ENCODE measurements at regions not wholly inside any gene's neighbourhood (a gene's known extent, or its start where the extent isn't known, plus 50 kb on each side); places are given as distances from the start of the nearest gene placed in this dataset.

DNA sequence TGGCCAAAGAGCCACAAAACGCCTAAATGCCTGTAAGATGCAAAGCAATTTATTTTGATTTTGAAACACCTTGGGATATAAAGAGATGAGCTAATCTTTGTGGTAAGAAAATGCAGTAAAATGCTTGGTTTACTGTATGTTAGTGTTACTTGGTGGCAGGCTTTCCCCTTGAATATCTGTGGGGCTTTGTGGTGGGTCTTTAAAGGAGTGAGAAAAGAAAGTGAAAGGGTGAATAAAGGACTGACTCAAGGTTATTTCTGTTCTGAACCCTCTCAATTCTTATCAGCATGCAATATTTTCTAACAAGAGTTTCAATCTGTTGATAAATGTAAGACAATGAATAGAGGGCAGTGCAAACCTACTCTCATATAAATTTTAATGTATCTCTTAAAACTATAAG is 1555.9 kb upstream of the RAG2 start:
- Histone ChIP-seq H3K9me3 (no peaks in the 10 kb centered on the region), H3K4me3 (ENCODE audit: low read depth in 1 of 2, low read length in 1 of 2) (no peak overlapping the region), H3K4me1 (ENCODE audit: control insufficient read depth in 1 of 2, insufficient read depth in 1 of 2, low read depth in 1 of 2, low read length in 1 of 2) (no peaks in the 10 kb centered on the region), H3K36me3 (no peaks in the 10 kb centered on the region), H3K27me3 (no peaks in the 10 kb centered on the region), H3K27ac (no peak overlapping the region)
- TF ChIP-seq, protein P1, sequence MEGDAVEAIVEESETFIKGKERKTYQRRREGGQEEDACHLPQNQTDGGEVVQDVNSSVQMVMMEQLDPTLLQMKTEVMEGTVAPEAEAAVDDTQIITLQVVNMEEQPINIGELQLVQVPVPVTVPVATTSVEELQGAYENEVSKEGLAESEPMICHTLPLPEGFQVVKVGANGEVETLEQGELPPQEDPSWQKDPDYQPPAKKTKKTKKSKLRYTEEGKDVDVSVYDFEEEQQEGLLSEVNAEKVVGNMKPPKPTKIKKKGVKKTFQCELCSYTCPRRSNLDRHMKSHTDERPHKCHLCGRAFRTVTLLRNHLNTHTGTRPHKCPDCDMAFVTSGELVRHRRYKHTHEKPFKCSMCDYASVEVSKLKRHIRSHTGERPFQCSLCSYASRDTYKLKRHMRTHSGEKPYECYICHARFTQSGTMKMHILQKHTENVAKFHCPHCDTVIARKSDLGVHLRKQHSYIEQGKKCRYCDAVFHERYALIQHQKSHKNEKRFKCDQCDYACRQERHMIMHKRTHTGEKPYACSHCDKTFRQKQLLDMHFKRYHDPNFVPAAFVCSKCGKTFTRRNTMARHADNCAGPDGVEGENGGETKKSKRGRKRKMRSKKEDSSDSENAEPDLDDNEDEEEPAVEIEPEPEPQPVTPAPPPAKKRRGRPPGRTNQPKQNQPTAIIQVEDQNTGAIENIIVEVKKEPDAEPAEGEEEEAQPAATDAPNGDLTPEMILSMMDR (IDR thresholded peaks at IDR 0.05) = no peak

DNA sequence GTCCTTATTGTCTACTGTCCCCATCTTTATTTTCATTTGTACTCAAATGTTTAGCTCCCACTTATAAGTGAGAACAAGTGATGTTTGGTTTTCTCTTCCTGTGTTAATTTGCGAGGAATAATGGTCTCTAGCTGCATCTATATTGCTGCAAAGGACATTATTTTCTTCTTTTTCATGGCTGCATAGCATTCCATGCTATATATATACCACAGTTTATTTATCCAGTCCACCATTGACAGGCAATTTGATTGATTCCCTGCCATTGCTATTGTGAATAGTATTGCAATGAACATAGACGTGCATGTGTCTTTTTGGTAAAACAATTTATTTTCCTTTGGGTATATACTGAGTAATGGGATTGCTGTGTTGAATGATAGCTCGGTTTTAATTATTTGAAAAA is 1545.8 kb upstream of the RAG2 start:
- H3K36me3 ChIP-seq = no peaks in the 10 kb centered on the region
- H3K27ac ChIP-seq = no peak overlapping the region
- H3K4me1 ChIP-seq (ENCODE audit: control insufficient read depth in 1 of 2, insufficient read depth in 1 of 2, low read depth in 1 of 2, low read length in 1 of 2) = no peaks in the 10 kb centered on the region
- H3K27me3 ChIP-seq = no peaks in the 10 kb centered on the region
- no peak overlapping the region for H3K4me3 ChIP-seq (ENCODE audit: low read depth in 1 of 2, low read length in 1 of 2)
- H3K9me3 ChIP-seq = peaks cover 4% of the 10 kb centered on the region
- TF ChIP-seq, protein P1 (IDR thresholded peaks at IDR 0.05) = no peak

DNA sequence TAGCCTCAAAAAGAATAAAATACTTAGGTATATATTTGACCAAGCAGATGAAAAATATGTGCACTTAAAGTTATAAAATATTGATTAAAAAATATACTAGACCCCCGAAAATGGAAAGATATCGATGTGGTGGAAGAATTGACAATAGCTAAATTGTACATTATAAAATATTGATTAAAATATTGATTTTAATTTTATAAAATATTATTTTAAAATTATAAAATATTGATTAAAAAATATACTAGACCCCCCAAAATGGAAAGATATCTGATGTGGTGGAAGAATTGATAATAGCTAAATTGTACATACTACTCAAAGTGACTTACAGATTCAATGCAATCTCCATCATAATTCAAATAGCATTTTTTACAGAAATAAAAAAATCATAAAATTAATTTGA is 1540.9 kb upstream of the RAG2 start:
- H3K27me3 ChIP-seq = no peaks in the 10 kb centered on the region
- TF ChIP-seq, protein P1 (IDR thresholded peaks at IDR 0.05) = no peak
- no peaks in the 10 kb centered on the region for H3K36me3 ChIP-seq
- H3K4me1 ChIP-seq (ENCODE audit: control insufficient read depth in 1 of 2, insufficient read depth in 1 of 2, low read depth in 1 of 2, low read length in 1 of 2) = no peaks in the 10 kb centered on the region
- no peak overlapping the region for H3K4me3 ChIP-seq (ENCODE audit: low read depth in 1 of 2, low read length in 1 of 2)
- H3K27ac ChIP-seq = no peak overlapping the region
- H3K9me3 ChIP-seq = peaks cover 6% of the 10 kb centered on the region

- Histone ChIP-seq H3K27me3 (no peaks in the 10 kb centered on the region), H3K36me3 (no peaks in the 10 kb centered on the region), H3K4me3 (ENCODE audit: low read depth in 1 of 2, low read length in 1 of 2) (no peak overlapping the region), H3K27ac (no peak overlapping the region), H3K9me3 (peaks cover 6% of the 10 kb centered on the region), H3K4me1 (ENCODE audit: control insufficient read depth in 1 of 2, insufficient read depth in 1 of 2, low read depth in 1 of 2, low read length in 1 of 2) (no peaks in the 10 kb centered on the region)
- TF ChIP-seq, protein P1 (IDR thresholded peaks at IDR 0.05) = no peak
Measured at GRCh38 chr11:38136887-38137286, 1538.9 kb upstream of the RAG2 start.

- no peaks in the 10 kb centered on the region for H3K4me1 ChIP-seq (ENCODE audit: control insufficient read depth in 1 of 2, insufficient read depth in 1 of 2, low read depth in 1 of 2, low read length in 1 of 2)
- TF ChIP-seq, protein P1 (IDR thresholded peaks at IDR 0.05) = no peak
- H3K27me3 ChIP-seq = no peaks in the 10 kb centered on the region
- H3K36me3 ChIP-seq = no peaks in the 10 kb centered on the region
- no peak overlapping the region for H3K4me3 ChIP-seq (ENCODE audit: low read depth in 1 of 2, low read length in 1 of 2)
- no peaks in the 10 kb centered on the region for H3K9me3 ChIP-seq
- H3K27ac ChIP-seq = no peak overlapping the region
Measured at GRCh38 chr11:38131535-38131934, 1533.5 kb upstream of the RAG2 start.

DNA sequence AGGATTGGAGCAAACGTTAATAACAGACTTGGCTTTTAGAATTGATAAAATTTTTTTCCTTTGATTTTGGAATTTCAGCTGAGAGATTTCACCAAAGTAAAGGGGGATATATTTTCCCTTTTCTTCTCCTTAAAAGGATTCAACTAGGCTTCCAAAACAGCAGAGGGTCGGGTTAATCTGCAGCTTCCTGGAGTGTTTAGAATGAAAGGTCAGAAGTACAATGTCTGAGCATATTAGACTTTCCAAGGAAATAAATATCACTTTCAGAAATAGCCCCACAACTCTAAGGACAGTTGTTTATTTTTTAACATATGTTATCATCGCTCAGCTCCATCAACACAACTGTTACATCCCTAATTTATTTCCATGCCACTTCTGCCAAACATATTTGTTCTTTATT is 1532.9 kb upstream of the RAG2 start:
- Histone ChIP-seq H3K4me1 (ENCODE audit: control insufficient read depth in 1 of 2, insufficient read depth in 1 of 2, low read depth in 1 of 2, low read length in 1 of 2) (no peaks in the 10 kb centered on the region), H3K4me3 (ENCODE audit: low read depth in 1 of 2, low read length in 1 of 2) (no peak overlapping the region), H3K9me3 (no peaks in the 10 kb centered on the region), H3K36me3 (no peaks in the 10 kb centered on the region), H3K27ac (no peak overlapping the region), H3K27me3 (no peaks in the 10 kb centered on the region)
- TF ChIP-seq, protein P1 (IDR thresholded peaks at IDR 0.05) = no peak

Data from neutrophil (primary cell).